WTC11 (cell line): ENCODE measurements at regions not wholly inside any gene's neighbourhood (a gene's known extent, or its start where the extent isn't known, plus 50 kb on each side); places are given as distances from the start of the nearest gene placed in this dataset.
A peak's percentile ranks its signal among the peaks of the same experiment; 100 is the strongest.

ENCODE experiments used
- ATAC-seq: fragments of 200-7000 bp; cut with Tn5 transposase; 2 replicates; pipeline ENCODE4 v1.10.0; 2021; ENCODE audit warnings: mild to moderate bottlenecking, moderate library complexity
- CTCF ChIA-PET: fragments of 300-600 bp; sonication (Branson Sonifier 250); formaldehyde crosslinking; loops from one replicate; lab custom pipeline; 2021; ENCODE audit warnings: antibody characterized with exemption; lab: Charles Lee
- POLR2A ChIA-PET: fragments of 350-600 bp; sonication (Branson Sonifier 250); formaldehyde crosslinking; loops from one replicate; lab custom pipeline; 2021; ENCODE audit warnings: antibody characterized with exemption; lab: Charles Lee
- DNase-seq: peaks from one replicate; pipeline ENCODE4 v3.0.0; 2021; ENCODE audit warnings: low spot score
- H3K27ac Mint-ChIP-seq: 2 replicates; pipeline ENCODE4 v1.8.0; 2021; ENCODE audit warnings: mixed read lengths
- H3K27me3 Mint-ChIP-seq: 2 replicates; pipeline ENCODE4 v1.8.0; 2021; ENCODE audit warnings: low read depth, mild to moderate bottlenecking, moderate library complexity, mixed read lengths
- H3K36me3 Mint-ChIP-seq: 2 replicates; pipeline ENCODE4 v1.8.0; 2021; ENCODE audit warnings: mixed read lengths
- H3K4me1 Mint-ChIP-seq: 2 replicates; pipeline ENCODE4 v1.8.0; 2022; ENCODE audit warnings: mixed read lengths
- H3K4me3 Mint-ChIP-seq: 2 replicates; pipeline ENCODE4 v1.8.0; 2021; ENCODE audit warnings: mild to moderate bottlenecking, moderate library complexity, mixed read lengths
- H3K9me3 Mint-ChIP-seq: 2 replicates; pipeline ENCODE4 v1.8.0; 2021; ENCODE audit warnings: mixed read lengths
- FOXP1 ChIP-seq: sonication (generic); formaldehyde crosslinking; IDR thresholded peaks from 2 replicates; pipeline ENCODE4 v1.8.0; 2022; ENCODE audit warnings: missing genetic modification reagents, mild to moderate bottlenecking, moderate library complexity, borderline replicate concordance
- PRRX2 ChIP-seq: fragments of 250-450 bp; sonication (Bioruptor Pico); IDR thresholded peaks from 2 replicates; pipeline ENCODE4 v1.8.0; 2021; ENCODE audit warnings: mild to moderate bottlenecking
- RELA ChIP-seq: sonication (generic); formaldehyde crosslinking; IDR thresholded peaks from 2 replicates; pipeline ENCODE4 v1.8.1; 2022; ENCODE audit warnings: missing genetic modification reagents, mild to moderate bottlenecking, borderline replicate concordance
- TCF7 ChIP-seq: sonication (generic); formaldehyde crosslinking; IDR thresholded peaks from 2 replicates; pipeline ENCODE4 v1.8.0; 2022; ENCODE audit warnings: mild to moderate bottlenecking, low read depth, missing genetic modification reagents, moderate library complexity
- ZNF263 ChIP-seq: sonication (generic); formaldehyde crosslinking; IDR thresholded peaks from 2 replicates; pipeline ENCODE4 v1.8.1; 2022; ENCODE audit warnings: low read depth, mild to moderate bottlenecking, moderate library complexity, missing genetic modification reagents
- TF ChIP-seq, protein P1 (sequence below): sonication (generic); formaldehyde crosslinking; IDR thresholded peaks from 2 replicates; pipeline ENCODE4 v1.8.0; 2022; ENCODE audit warnings: missing genetic modification reagents
- TF ChIP-seq, protein P2 (sequence below): sonication (generic); formaldehyde crosslinking; IDR thresholded peaks from 2 replicates; pipeline ENCODE4 v1.8.1; 2023; ENCODE audit warnings: mild to moderate bottlenecking, missing genetic modification reagents, moderate library complexity
- TF ChIP-seq, protein P3 (sequence below): fragments of 200-600 bp; IDR thresholded peaks from 2 replicates; pipeline ENCODE4 v1.8.0; 2022; ENCODE audit warnings: antibody characterized with exemption
- TF ChIP-seq, protein P4 (sequence below): sonication (generic); formaldehyde crosslinking; IDR thresholded peaks from 2 replicates; pipeline ENCODE4 v1.8.1; 2022; ENCODE audit warnings: missing genetic modification reagents, borderline replicate concordance
- TF ChIP-seq, protein P5 (sequence below): sonication (generic); formaldehyde crosslinking; IDR thresholded peaks from 2 replicates; pipeline ENCODE4 v1.8.1; 2023; ENCODE audit warnings: mild to moderate bottlenecking, missing genetic modification reagents
- TF ChIP-seq, protein P6 (sequence below): fragments of 250-450 bp; sonication (Bioruptor Pico); IDR thresholded peaks from 2 replicates; pipeline ENCODE4 v1.8.0; 2021; ENCODE audit warnings: mild to moderate bottlenecking
- TF ChIP-seq, protein P7 (sequence below): sonication (generic); formaldehyde crosslinking; IDR thresholded peaks from 2 replicates; pipeline ENCODE4 v1.8.1; 2022; ENCODE audit warnings: mild to moderate bottlenecking, moderate library complexity, missing genetic modification reagents
- TF ChIP-seq, protein P8 (sequence below): sonication (generic); formaldehyde crosslinking; IDR thresholded peaks from 2 replicates; pipeline ENCODE4 v1.8.0; 2022; ENCODE audit warnings: mild to moderate bottlenecking, missing genetic modification reagents
- TF ChIP-seq, protein P9 (sequence below): sonication (generic); formaldehyde crosslinking; IDR thresholded peaks from 2 replicates; pipeline ENCODE4 v1.8.1; 2023; ENCODE audit warnings: mild to moderate bottlenecking, missing genetic modification reagents

DNA sequence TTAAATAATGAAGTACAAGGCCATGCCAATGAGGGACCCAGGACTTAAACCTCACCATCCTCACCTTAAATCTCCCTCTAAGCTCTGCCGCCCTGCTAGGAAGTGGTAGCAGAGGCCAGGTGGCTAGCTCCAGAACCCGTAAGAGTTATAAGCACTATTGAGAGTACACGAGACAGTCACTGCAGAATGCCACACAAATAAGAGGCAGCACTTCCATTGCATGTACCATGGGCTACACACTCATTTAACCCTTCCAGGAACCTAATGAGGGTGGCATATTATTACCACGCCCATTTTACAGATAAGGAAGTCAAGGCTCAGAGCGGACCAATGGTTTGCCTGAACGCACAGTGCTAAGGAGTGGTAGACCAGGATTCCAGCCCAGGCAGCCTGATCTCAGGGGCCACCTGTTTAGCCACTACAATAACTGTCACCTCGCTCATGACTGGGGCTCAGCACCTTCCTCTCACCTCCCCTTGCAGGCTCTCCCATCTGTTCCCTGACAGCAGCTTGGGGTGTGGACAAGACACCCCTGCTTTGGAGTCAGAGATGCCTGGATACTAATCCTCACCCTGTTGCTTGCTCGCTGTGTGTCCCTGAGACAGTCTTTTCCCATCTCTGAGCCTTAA is 54.8 kb upstream of the ID3 start (continued):
- TF ChIP-seq, protein P1, sequence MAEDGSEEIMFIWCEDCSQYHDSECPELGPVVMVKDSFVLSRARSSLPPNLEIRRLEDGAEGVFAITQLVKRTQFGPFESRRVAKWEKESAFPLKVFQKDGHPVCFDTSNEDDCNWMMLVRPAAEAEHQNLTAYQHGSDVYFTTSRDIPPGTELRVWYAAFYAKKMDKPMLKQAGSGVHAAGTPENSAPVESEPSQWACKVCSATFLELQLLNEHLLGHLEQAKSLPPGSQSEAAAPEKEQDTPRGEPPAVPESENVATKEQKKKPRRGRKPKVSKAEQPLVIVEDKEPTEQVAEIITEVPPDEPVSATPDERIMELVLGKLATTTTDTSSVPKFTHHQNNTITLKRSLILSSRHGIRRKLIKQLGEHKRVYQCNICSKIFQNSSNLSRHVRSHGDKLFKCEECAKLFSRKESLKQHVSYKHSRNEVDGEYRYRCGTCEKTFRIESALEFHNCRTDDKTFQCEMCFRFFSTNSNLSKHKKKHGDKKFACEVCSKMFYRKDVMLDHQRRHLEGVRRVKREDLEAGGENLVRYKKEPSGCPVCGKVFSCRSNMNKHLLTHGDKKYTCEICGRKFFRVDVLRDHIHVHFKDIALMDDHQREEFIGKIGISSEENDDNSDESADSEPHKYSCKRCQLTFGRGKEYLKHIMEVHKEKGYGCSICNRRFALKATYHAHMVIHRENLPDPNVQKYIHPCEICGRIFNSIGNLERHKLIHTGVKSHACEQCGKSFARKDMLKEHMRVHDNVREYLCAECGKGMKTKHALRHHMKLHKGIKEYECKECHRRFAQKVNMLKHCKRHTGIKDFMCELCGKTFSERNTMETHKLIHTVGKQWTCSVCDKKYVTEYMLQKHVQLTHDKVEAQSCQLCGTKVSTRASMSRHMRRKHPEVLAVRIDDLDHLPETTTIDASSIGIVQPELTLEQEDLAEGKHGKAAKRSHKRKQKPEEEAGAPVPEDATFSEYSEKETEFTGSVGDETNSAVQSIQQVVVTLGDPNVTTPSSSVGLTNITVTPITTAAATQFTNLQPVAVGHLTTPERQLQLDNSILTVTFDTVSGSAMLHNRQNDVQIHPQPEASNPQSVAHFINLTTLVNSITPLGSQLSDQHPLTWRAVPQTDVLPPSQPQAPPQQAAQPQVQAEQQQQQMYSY, result no peak
- TF ChIP-seq FOXP1 (CRISPR knock-in tag) (no peak), ZNF263 (CRISPR knock-in tag) (no peak)
- TF ChIP-seq, protein P2, sequence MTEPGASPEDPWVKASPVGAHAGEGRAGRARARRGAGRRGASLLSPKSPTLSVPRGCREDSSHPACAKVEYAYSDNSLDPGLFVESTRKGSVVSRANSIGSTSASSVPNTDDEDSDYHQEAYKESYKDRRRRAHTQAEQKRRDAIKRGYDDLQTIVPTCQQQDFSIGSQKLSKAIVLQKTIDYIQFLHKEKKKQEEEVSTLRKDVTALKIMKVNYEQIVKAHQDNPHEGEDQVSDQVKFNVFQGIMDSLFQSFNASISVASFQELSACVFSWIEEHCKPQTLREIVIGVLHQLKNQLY, result no peak

DNA sequence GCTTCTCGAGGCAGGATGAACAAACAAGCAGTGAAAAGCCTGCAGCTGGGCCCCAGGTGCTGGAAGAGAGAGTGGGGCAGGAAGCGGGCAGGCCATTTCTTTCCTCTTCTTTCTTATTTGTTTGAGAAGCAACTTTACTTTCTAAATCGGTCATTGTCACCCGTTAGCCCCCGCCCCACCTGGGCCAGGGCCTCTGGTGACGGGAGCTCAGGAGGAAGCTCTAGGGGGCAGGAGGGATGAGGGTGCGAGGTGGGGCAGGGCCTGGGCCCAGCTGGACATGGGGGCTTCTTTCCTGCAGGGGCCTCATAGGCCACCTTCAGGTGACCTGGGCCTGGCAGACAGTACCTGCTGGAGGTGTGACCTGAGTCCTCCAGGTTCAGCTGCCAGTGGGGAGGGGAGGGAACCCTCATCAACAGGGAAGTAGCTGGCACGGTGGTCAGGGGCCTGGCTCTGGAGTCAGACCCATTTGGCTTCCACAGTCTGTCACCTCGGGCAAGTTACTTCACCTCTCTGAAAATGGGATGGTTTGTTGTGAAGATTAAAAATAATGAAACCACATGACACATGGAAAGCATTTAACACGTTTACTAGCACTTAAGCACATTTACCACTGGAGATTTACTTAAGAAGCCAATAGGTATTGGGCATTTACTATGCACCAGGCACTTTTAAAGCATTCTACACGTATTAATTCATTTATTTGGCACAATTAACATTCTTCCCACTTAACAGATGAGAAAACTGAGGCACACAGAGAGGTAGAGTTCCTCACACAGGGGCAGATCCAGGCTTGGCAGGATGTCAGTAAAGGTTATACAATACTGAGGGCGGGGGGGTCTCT is 54.1 kb upstream of the ID3 start:
- H3K4me1 Mint-ChIP-seq, result peaks cover 28% of the 10 kb centered on the region
- CTCF ChIA-PET, result interaction anchor here (0.8 to 4.5 kb wide), 7 partner anchors 19 to 60 kb away, joined by 3 to 32 read pairs (median 3); no protein-coding TSS in a partner anchor
- H3K9me3 Mint-ChIP-seq, result peaks cover 5% of the 10 kb centered on the region; the same call in 1 of the 2 replicates
- POLR2A ChIA-PET, result interaction anchor here (1.4 kb wide), 2 partner anchors 15 to 58 kb away, joined by 6 read pairs; no protein-coding TSS in a partner anchor
- no peak for DNase-seq
- H3K27ac Mint-ChIP-seq, result peak overlapping the region; percentile 28
- no peaks in the 10 kb centered on the region for H3K36me3 Mint-ChIP-seq
- ATAC-seq, result peak; percentile 9; the same call in 1 of the 2 replicates
- H3K27me3 Mint-ChIP-seq, result peaks cover 2% of the 10 kb centered on the region
- no peak overlapping the region for H3K4me3 Mint-ChIP-seq
- TF ChIP-seq RELA, result no peak
- no peak for TF ChIP-seq PRRX2 (CRISPR knock-in tag)
- TF ChIP-seq, protein P3, sequence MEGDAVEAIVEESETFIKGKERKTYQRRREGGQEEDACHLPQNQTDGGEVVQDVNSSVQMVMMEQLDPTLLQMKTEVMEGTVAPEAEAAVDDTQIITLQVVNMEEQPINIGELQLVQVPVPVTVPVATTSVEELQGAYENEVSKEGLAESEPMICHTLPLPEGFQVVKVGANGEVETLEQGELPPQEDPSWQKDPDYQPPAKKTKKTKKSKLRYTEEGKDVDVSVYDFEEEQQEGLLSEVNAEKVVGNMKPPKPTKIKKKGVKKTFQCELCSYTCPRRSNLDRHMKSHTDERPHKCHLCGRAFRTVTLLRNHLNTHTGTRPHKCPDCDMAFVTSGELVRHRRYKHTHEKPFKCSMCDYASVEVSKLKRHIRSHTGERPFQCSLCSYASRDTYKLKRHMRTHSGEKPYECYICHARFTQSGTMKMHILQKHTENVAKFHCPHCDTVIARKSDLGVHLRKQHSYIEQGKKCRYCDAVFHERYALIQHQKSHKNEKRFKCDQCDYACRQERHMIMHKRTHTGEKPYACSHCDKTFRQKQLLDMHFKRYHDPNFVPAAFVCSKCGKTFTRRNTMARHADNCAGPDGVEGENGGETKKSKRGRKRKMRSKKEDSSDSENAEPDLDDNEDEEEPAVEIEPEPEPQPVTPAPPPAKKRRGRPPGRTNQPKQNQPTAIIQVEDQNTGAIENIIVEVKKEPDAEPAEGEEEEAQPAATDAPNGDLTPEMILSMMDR, result no peak
- TF ChIP-seq, protein P4, sequence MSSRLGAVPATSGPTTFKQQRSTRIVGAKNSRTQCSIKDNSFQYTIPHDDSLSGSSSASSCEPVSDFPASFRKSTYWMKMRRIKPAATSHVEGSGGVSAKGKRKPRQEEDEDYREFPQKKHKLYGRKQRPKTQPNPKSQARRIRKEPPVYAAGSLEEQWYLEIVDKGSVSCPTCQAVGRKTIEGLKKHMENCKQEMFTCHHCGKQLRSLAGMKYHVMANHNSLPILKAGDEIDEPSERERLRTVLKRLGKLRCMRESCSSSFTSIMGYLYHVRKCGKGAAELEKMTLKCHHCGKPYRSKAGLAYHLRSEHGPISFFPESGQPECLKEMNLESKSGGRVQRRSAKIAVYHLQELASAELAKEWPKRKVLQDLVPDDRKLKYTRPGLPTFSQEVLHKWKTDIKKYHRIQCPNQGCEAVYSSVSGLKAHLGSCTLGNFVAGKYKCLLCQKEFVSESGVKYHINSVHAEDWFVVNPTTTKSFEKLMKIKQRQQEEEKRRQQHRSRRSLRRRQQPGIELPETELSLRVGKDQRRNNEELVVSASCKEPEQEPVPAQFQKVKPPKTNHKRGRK (CRISPR knock-in tag), result no peak
- TF ChIP-seq, protein P5, sequence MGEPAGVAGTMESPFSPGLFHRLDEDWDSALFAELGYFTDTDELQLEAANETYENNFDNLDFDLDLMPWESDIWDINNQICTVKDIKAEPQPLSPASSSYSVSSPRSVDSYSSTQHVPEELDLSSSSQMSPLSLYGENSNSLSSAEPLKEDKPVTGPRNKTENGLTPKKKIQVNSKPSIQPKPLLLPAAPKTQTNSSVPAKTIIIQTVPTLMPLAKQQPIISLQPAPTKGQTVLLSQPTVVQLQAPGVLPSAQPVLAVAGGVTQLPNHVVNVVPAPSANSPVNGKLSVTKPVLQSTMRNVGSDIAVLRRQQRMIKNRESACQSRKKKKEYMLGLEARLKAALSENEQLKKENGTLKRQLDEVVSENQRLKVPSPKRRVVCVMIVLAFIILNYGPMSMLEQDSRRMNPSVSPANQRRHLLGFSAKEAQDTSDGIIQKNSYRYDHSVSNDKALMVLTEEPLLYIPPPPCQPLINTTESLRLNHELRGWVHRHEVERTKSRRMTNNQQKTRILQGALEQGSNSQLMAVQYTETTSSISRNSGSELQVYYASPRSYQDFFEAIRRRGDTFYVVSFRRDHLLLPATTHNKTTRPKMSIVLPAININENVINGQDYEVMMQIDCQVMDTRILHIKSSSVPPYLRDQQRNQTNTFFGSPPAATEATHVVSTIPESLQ, result no peak
- TF ChIP-seq, protein P6, sequence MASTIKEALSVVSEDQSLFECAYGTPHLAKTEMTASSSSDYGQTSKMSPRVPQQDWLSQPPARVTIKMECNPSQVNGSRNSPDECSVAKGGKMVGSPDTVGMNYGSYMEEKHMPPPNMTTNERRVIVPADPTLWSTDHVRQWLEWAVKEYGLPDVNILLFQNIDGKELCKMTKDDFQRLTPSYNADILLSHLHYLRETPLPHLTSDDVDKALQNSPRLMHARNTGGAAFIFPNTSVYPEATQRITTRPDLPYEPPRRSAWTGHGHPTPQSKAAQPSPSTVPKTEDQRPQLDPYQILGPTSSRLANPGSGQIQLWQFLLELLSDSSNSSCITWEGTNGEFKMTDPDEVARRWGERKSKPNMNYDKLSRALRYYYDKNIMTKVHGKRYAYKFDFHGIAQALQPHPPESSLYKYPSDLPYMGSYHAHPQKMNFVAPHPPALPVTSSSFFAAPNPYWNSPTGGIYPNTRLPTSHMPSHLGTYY (CRISPR knock-in tag), result no peak
- TF ChIP-seq, protein P7, sequence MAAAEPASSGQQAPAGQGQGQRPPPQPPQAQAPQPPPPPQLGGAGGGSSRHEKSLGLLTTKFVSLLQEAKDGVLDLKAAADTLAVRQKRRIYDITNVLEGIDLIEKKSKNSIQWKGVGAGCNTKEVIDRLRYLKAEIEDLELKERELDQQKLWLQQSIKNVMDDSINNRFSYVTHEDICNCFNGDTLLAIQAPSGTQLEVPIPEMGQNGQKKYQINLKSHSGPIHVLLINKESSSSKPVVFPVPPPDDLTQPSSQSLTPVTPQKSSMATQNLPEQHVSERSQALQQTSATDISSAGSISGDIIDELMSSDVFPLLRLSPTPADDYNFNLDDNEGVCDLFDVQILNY, result no peak
- TF ChIP-seq, protein P8, sequence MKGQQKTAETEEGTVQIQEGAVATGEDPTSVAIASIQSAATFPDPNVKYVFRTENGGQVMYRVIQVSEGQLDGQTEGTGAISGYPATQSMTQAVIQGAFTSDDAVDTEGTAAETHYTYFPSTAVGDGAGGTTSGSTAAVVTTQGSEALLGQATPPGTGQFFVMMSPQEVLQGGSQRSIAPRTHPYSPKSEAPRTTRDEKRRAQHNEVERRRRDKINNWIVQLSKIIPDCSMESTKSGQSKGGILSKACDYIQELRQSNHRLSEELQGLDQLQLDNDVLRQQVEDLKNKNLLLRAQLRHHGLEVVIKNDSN, result no peak
- TF ChIP-seq, protein P9, sequence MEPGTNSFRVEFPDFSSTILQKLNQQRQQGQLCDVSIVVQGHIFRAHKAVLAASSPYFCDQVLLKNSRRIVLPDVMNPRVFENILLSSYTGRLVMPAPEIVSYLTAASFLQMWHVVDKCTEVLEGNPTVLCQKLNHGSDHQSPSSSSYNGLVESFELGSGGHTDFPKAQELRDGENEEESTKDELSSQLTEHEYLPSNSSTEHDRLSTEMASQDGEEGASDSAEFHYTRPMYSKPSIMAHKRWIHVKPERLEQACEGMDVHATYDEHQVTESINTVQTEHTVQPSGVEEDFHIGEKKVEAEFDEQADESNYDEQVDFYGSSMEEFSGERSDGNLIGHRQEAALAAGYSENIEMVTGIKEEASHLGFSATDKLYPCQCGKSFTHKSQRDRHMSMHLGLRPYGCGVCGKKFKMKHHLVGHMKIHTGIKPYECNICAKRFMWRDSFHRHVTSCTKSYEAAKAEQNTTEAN (CRISPR knock-in tag), result no peak
- no peak for TF ChIP-seq TCF7 (CRISPR knock-in tag)
